H1 (cell line): ENCODE measurements at regions not wholly inside any gene's neighbourhood (a gene's known extent, or its start where the extent isn't known, plus 50 kb on each side); places are given as distances from the start of the nearest gene placed in this dataset.

Experiments
- CTCF ChIA-PET: fragments of 300-600 bp; sonication (Branson Sonifier 250); formaldehyde crosslinking; loops from one replicate; lab custom pipeline; 2021; ENCODE audit not compliant: partially characterized antibody; lab: Charles Lee
- POLR2A ChIA-PET: fragments of 300-600 bp; sonication (Branson Sonifier 250); formaldehyde crosslinking; loops from one replicate; lab custom pipeline; 2021; ENCODE audit warnings: inconsistent platforms; ENCODE audit not compliant: partially characterized antibody; lab: Charles Lee
- DNase-seq, 2 experiments: peaks; one replicate each; pipeline versions ENCODE4 v3.0.0 to v3.0.0-alpha.2; 2010 to 2022; ENCODE audit warnings: low spot score in 2 of 2, low read depth in 1 of 2, mixed read lengths in 1 of 2
- FAIRE-seq: peaks from 2 replicates; lab custom pipeline; 2011; peaks lifted over from hg19 to GRCh38; lab: Jason Lieb, UNC
- H2AFZ ChIP-seq: 2 replicates; pipeline ENCODE4 v1.8.1; 2012; ENCODE audit warnings: low read length, inconsistent platforms
- H2AK5ac ChIP-seq: 2 replicates; pipeline ENCODE4 v1.6.1; 2013; ENCODE audit warnings: low read depth, low read length
- H2BK120ac ChIP-seq: replicated peaks from 2 replicates; pipeline ENCODE3; 2013; ENCODE audit warnings: low read depth, low read length, inconsistent platforms
- H2BK12ac ChIP-seq: 2 replicates; pipeline ENCODE4 v1.6.1; 2013; ENCODE audit warnings: low read depth, low read length
- H2BK15ac ChIP-seq: 2 replicates; pipeline ENCODE4 v1.6.1; 2013; ENCODE audit warnings: low read length
- H2BK20ac ChIP-seq: 2 replicates; pipeline ENCODE4 v1.6.1; 2013; ENCODE audit warnings: low read length
- H2BK5ac ChIP-seq: 2 replicates; pipeline ENCODE4 v1.6.1; 2013; ENCODE audit warnings: low read depth, low read length
- H3K14ac ChIP-seq: 2 replicates; pipeline ENCODE4 v1.6.1; 2013; ENCODE audit warnings: inconsistent platforms; ENCODE audit not compliant: insufficient read length
- H3K18ac ChIP-seq: 2 replicates; pipeline ENCODE4 v1.6.1; 2013; ENCODE audit warnings: low read length; ENCODE audit errors: extremely low read depth
- H3K23ac ChIP-seq: 2 replicates; pipeline ENCODE4 v1.6.1; 2013; ENCODE audit warnings: inconsistent platforms; ENCODE audit not compliant: insufficient read length
- H3K23me2 ChIP-seq: 2 replicates; pipeline ENCODE4 v1.6.1; 2013; ENCODE audit warnings: low read depth, low read length
- H3K27ac ChIP-seq: 2 replicates; pipeline ENCODE4 v1.6.1; 2011; ENCODE audit warnings: low read depth, low read length, inconsistent platforms
- H3K27me3 ChIP-seq, 4 experiments: replicated peaks in 1 of 4; 1 replicate in 1 of 4; 2 replicates in 3 of 4; pipeline versions ENCODE4 v1.6.1 to v1.8.1; 2011 to 2013; ENCODE audit warnings: low read length in 3 of 4, mild to moderate bottlenecking in 3 of 4, inconsistent platforms in 2 of 4, mixed read lengths in 2 of 4, moderate library complexity in 1 of 4; ENCODE audit not compliant: control insufficient read depth in 3 of 4, insufficient read depth in 3 of 4; ENCODE audit errors: extremely low read depth in 1 of 4
- H3K36me3 ChIP-seq, 4 experiments: 2 replicates each; pipeline versions ENCODE4 v1.6.1 to v1.8.1; 2011 to 2013; ENCODE audit warnings: mild to moderate bottlenecking in 4 of 4, low read length in 3 of 4, moderate library complexity in 2 of 4, control low read depth in 1 of 4, inconsistent platforms in 1 of 4; ENCODE audit not compliant: insufficient read depth in 4 of 4, control insufficient read depth in 2 of 4
- H3K4ac ChIP-seq: replicated peaks from 2 replicates; pipeline ENCODE3; 2013; ENCODE audit warnings: low read length, low read depth, mixed read lengths, inconsistent platforms; ENCODE audit not compliant: insufficient read length
- H3K4me1 ChIP-seq, 4 experiments: replicated peaks in 1 of 4; 1 replicate in 1 of 4; 2 replicates in 3 of 4; pipeline versions ENCODE4 v1.6.1 to v1.8.1; 2011 to 2013; ENCODE audit warnings: low read length in 3 of 4, inconsistent platforms in 2 of 4, mixed read lengths in 1 of 4; ENCODE audit not compliant: insufficient read depth in 4 of 4, control insufficient read depth in 3 of 4
- H3K4me2 ChIP-seq, 2 experiments: 2 replicates each; pipeline versions ENCODE4 v1.6.1 to v1.8.1; 2011 to 2013; ENCODE audit warnings: low read depth in 2 of 2, low read length in 2 of 2, control low read depth in 1 of 2, inconsistent platforms in 1 of 2, mild to moderate bottlenecking in 1 of 2; ENCODE audit not compliant: insufficient read depth in 1 of 2
- H3K4me3 ChIP-seq, 4 experiments: fragments of 200-600, 300-600 bp in 1 of 4; sonication (generic), shearing (Covaris generic), sonication (Bioruptor Twin) in 1 of 4; 2 replicates each; pipeline versions ENCODE4 v1.5.1 to v1.8.1; 2011 to 2016; ENCODE audit warnings: low read length in 4 of 4, low read depth in 3 of 4, control low read depth in 2 of 4, inconsistent platforms in 2 of 4, mild to moderate bottlenecking in 2 of 4, mixed read lengths in 1 of 4, moderate library complexity in 1 of 4; ENCODE audit not compliant: insufficient read depth in 2 of 4; ENCODE audit errors: extremely low read depth in 1 of 4
- H3K56ac ChIP-seq: replicated peaks from 2 replicates; pipeline ENCODE3; 2013; ENCODE audit warnings: low read depth, mild to moderate bottlenecking, mixed read lengths, low read length, inconsistent platforms; ENCODE audit not compliant: insufficient read length
- H3K79me1 ChIP-seq: 2 replicates; pipeline ENCODE4 v1.6.1; 2013; ENCODE audit warnings: low read depth, low read length, control low read depth
- H3K79me2 ChIP-seq, 2 experiments: 2 replicates each; pipeline versions ENCODE4 v1.6.1 to v1.8.1; 2012 to 2013; ENCODE audit warnings: low read length in 2 of 2, mild to moderate bottlenecking in 2 of 2, inconsistent platforms in 1 of 2; ENCODE audit not compliant: insufficient read depth in 2 of 2, control insufficient read depth in 1 of 2
- H3K9ac ChIP-seq, 4 experiments: replicated peaks in 1 of 4; 1 replicate in 1 of 4; 2 replicates in 3 of 4; pipeline versions ENCODE4 v1.6.1 to v1.8.1; 2011 to 2013; ENCODE audit warnings: low read depth in 3 of 4, low read length in 3 of 4, control low read depth in 2 of 4, mild to moderate bottlenecking in 2 of 4, moderate library complexity in 2 of 4, inconsistent platforms in 1 of 4; ENCODE audit errors: extremely low read depth in 1 of 4
- H3K9me3 ChIP-seq, 2 experiments: 2 replicates each; pipeline versions ENCODE4 v1.6.1 to v1.8.1; 2012 to 2013; ENCODE audit warnings: mild to moderate bottlenecking in 2 of 2, moderate library complexity in 2 of 2, control low read depth in 1 of 2, inconsistent platforms in 1 of 2, low read depth in 1 of 2, low read length in 1 of 2, mixed read lengths in 1 of 2; ENCODE audit not compliant: insufficient read depth in 2 of 2
- H4K20me1 ChIP-seq, 2 experiments: replicated peaks in 1 of 2; 2 replicates each; pipeline versions ENCODE3 to v1.8.1; 2011 to 2013; ENCODE audit warnings: inconsistent platforms in 2 of 2, low read length in 2 of 2, mild to moderate bottlenecking in 1 of 2; ENCODE audit not compliant: insufficient read depth in 2 of 2, control insufficient read depth in 1 of 2
- H4K5ac ChIP-seq: 2 replicates; pipeline ENCODE4 v1.6.1; 2013; ENCODE audit warnings: low read length, low read depth, mixed read lengths, inconsistent platforms; ENCODE audit not compliant: insufficient read length
- H4K8ac ChIP-seq: 2 replicates; pipeline ENCODE4 v1.8.0; 2013; ENCODE audit warnings: mild to moderate bottlenecking, moderate library complexity, low read length, inconsistent platforms; ENCODE audit not compliant: insufficient read depth; ENCODE audit errors: extremely low read depth
- H4K91ac ChIP-seq: replicated peaks from 2 replicates; pipeline ENCODE3; 2013; ENCODE audit warnings: low read length, mixed read lengths, inconsistent platforms; ENCODE audit not compliant: insufficient read length
- ASH2L ChIP-seq: fragments of 200-600, 300-600 bp; sonication (generic); IDR thresholded peaks from one replicate; pipeline ENCODE4 v1.7.1; 2017; ENCODE audit warnings: low read length
- BACH1 ChIP-seq: IDR thresholded peaks from 2 replicates; pipeline ENCODE4 v1.6.1; 2012; ENCODE audit warnings: low read length, improper control_type of control experiment
- CBX5 ChIP-seq: fragments of 300-800, 300-1000 bp; sonication (generic); IDR thresholded peaks from 2 replicates; pipeline ENCODE4 v1.7.1; 2016; ENCODE audit warnings: antibody characterized with exemption, low read length, low read depth
- CBX8 ChIP-seq: fragments of 300-800, 300-1000 bp; sonication (generic); IDR thresholded peaks from 2 replicates; pipeline ENCODE4 v1.7.1; 2016; ENCODE audit warnings: low read depth, low read length, borderline replicate concordance
- MAFK ChIP-seq: IDR thresholded peaks from 2 replicates; pipeline ENCODE4 v1.6.1; 2012; ENCODE audit warnings: low read depth, mild to moderate bottlenecking, improper control_type of control experiment, low read length
- PHF8 ChIP-seq: fragments of 200-600 bp; sonication (generic); conservative IDR thresholded peaks from 2 replicates; pipeline ENCODE4 v1.7.1; 2012; ENCODE audit warnings: low read depth, mild to moderate bottlenecking, inconsistent platforms, low read length, moderate library complexity
- RBBP5 ChIP-seq: IDR thresholded peaks from 2 replicates; pipeline ENCODE4 v1.7.1; 2012; ENCODE audit warnings: low read depth, mild to moderate bottlenecking, inconsistent platforms, low read length, moderate library complexity, borderline replicate concordance
- RFX5 ChIP-seq: IDR thresholded peaks from 2 replicates; pipeline ENCODE4 v1.6.1; 2011; ENCODE audit warnings: low read depth, low read length, improper control_type of control experiment, borderline replicate concordance
- SAP30 ChIP-seq: fragments of 300-600 bp; sonication (generic); IDR thresholded peaks from 2 replicates; pipeline ENCODE4 v1.7.1; 2012; ENCODE audit warnings: low read length, moderate library complexity, mild to moderate bottlenecking, inconsistent platforms; ENCODE audit not compliant: insufficient read depth, insufficient replicate concordance
- SP1 ChIP-seq: IDR thresholded peaks from 2 replicates; pipeline ENCODE4 v1.6.1; 2011; ENCODE audit warnings: low read depth, low read length
- SP2 ChIP-seq: IDR thresholded peaks from 2 replicates; pipeline ENCODE4 v1.6.1; 2012; ENCODE audit warnings: mild to moderate bottlenecking, low read length, inconsistent platforms
- SUZ12 ChIP-seq: fragments of 200-600 bp; sonication (generic); IDR thresholded peaks from 2 replicates; pipeline ENCODE4 v1.6.1; 2012; ENCODE audit warnings: mild to moderate bottlenecking, inconsistent platforms, low read length, moderate library complexity, mixed read lengths
- TAF7 ChIP-seq: optimal IDR thresholded peaks from 2 replicates; pipeline ENCODE3; 2011; ENCODE audit warnings: low read depth, mild to moderate bottlenecking, inconsistent platforms, low read length, moderate library complexity, borderline replicate concordance
- whole genome bisulfite sequencing, 2 experiments: shearing (Covaris generic) in 1 of 2; methylation state at CpG; one replicate each; pipeline versions ENCODE4 v1.1.6 to v1.1.7; 2013 to 2015; ENCODE audit warnings: low lambda C conversion rate in 2 of 2, mixed read lengths in 2 of 2, inconsistent platforms in 1 of 2, low coverage in 1 of 2, missing lambda C conversion rate in 1 of 2; ENCODE audit not compliant: insufficient replicate concordance in 2 of 2, insufficient coverage in 1 of 2, insufficient read length in 1 of 2; ENCODE audit errors: extremely low coverage in 1 of 2, missing lambda C conversion rate in 1 of 2; 5-methylcytosine and 5-hydroxymethylcytosine counted together
- TF ChIP-seq, protein P1 (sequence below): IDR thresholded peaks from 2 replicates; pipeline ENCODE4 v1.6.1; 2011; ENCODE audit warnings: low read length, improper control_type of control experiment

DNA sequence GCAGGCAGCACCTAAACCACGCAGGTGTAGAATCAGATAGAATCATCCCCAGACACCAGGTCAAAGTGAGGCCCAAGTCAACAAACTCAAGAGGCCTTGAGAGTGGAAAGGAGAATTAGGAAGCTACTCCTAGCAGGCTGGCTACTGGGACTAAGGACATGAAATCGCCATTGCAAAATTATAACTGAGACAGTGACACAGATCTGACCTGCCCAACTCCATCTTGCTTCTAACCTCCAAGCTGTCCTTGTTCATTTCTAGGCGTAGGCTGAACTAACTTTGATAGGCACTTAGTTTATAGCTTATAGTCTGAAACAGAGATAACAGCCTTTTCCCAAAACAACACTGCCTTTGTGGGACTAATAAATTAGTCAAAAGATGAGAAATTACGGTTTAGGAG, 52.8 kb downstream of the ACTL7B start:
- peak overlapping the region; percentile 62 for H2BK20ac ChIP-seq
- no peak overlapping the region for H2BK15ac ChIP-seq
- no peaks in the 10 kb centered on the region for H4K20me1 ChIP-seq
- H3K23ac ChIP-seq, result peak overlapping the region; percentile 75
- no peak overlapping the region for H3K27ac ChIP-seq
- peak overlapping the region; percentile 69 for H2AFZ ChIP-seq
- FAIRE-seq (no peak), DNase-seq (no peak)
- H4K5ac ChIP-seq, result no peak overlapping the region
- 87% methylated on average over 4 of the region's 4 CpGs; no CpG with 5 or more reads in 1 of the 2 experiments for WGBS, 2 experiments
- CTCF ChIA-PET, result interaction anchor here (0.7 to 1.3 kb wide), 6 partner anchors 22 to 597 kb away, joined by 3 to 6 read pairs (median 4); no protein-coding TSS in a partner anchor
- H3K27me3 ChIP-seq, result no peaks in the 10 kb centered on the region
- H2BK120ac ChIP-seq, result peak overlapping the region; percentile 55
- H2BK5ac ChIP-seq, result no peak overlapping the region
- peaks cover 0 to 4% (median 1%) of the 10 kb centered on the region in 4 experiments; a peak in 2 of 7 replicates for H3K4me1 ChIP-seq
- H3K4me2 ChIP-seq, result no peak overlapping the region
- H3K56ac ChIP-seq, result no peak overlapping the region
- H3K9ac ChIP-seq, result no peak overlapping the region
- no peaks in the 10 kb centered on the region for H3K36me3 ChIP-seq
- H2AK5ac ChIP-seq, result no peak overlapping the region
- peak overlapping the region; percentile 62 for H3K4ac ChIP-seq
- POLR2A ChIA-PET, result no interaction called here
- H3K79me1 ChIP-seq, result no peaks in the 10 kb centered on the region
- H2BK12ac ChIP-seq, result peak overlapping the region; percentile 60; the same call in 1 of the 2 replicates
- no peaks in the 10 kb centered on the region for H3K79me2 ChIP-seq
- H4K91ac ChIP-seq, result no peak overlapping the region
- no peak overlapping the region for H4K8ac ChIP-seq
- no peak overlapping the region for H3K4me3 ChIP-seq
- H3K23me2 ChIP-seq, result no peaks in the 10 kb centered on the region; the same call in 1 of the 2 replicates
- no peak overlapping the region for H3K18ac ChIP-seq
- H3K9me3 ChIP-seq, result no peaks in the 10 kb centered on the region
- H3K14ac ChIP-seq, result no peak overlapping the region
- TF ChIP-seq SAP30 (no peak), MAFK (no peak), TAF7 (no peak), ASH2L (no peak), PHF8 (no peak), SP2 (no peak), BACH1 (no peak), SP1 (no peak), SUZ12 (no peak), RBBP5 (no peak), CBX5 (no peak), RFX5 (no peak), CBX8 (no peak)
- TF ChIP-seq, protein P1, sequence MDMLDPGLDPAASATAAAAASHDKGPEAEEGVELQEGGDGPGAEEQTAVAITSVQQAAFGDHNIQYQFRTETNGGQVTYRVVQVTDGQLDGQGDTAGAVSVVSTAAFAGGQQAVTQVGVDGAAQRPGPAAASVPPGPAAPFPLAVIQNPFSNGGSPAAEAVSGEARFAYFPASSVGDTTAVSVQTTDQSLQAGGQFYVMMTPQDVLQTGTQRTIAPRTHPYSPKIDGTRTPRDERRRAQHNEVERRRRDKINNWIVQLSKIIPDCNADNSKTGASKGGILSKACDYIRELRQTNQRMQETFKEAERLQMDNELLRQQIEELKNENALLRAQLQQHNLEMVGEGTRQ, result no peak
